HL-60 (cell line): ENCODE measurements at regions not wholly inside any gene's neighbourhood (a gene's known extent, or its start where the extent isn't known, plus 50 kb on each side); places are given as distances from the start of the nearest gene placed in this dataset.

Experiments
- DNase-seq, 2 experiments: peaks; one replicate each; pipeline ENCODE4 v3.0.0-alpha.2; 2010 to 2020; ENCODE audit warnings: low read depth in 1 of 2, low spot score in 1 of 2
- H3K27ac ChIP-seq: fragments of 250-450 bp; sonication (Bioruptor Pico); replicated peaks from 2 replicates; pipeline ENCODE4 v1.5.1; 2020; ENCODE audit warnings: mild to moderate bottlenecking, moderate library complexity
- H3K27me3 ChIP-seq: fragments of 250-450 bp; sonication (Bioruptor Pico); 2 replicates; pipeline ENCODE4 v1.5.1; 2021; ENCODE audit warnings: mild to moderate bottlenecking, moderate library complexity; ENCODE audit not compliant: insufficient read depth, poor library complexity, severe bottlenecking
- H3K4me3 ChIP-seq: replicated peaks from 2 replicates; pipeline ENCODE4 v1.5.1; 2011; ENCODE audit warnings: mild to moderate bottlenecking, control low read depth, low read length; ENCODE audit not compliant: insufficient read depth
- CTCF ChIP-seq: IDR thresholded peaks from one replicate; pipeline ENCODE4 v1.5.1; 2011; ENCODE audit warnings: low read length, control low read depth, inconsistent platforms; ENCODE audit not compliant: insufficient read depth
- GABPA ChIP-seq: IDR thresholded peaks from 2 replicates; pipeline ENCODE4 v1.6.1; 2012; ENCODE audit warnings: low read depth
- POLR2AphosphoS5 ChIP-seq: IDR thresholded peaks from 2 replicates; pipeline ENCODE4 v1.6.1; 2012; ENCODE audit warnings: low read depth
- SPI1 ChIP-seq: IDR thresholded peaks from 2 replicates; pipeline ENCODE4 v1.6.1; 2012; ENCODE audit warnings: low read depth, mild to moderate bottlenecking, borderline replicate concordance
- TF ChIP-seq, protein P1 (sequence below): IDR thresholded peaks from 2 replicates; pipeline ENCODE4 v1.6.1; 2012; ENCODE audit warnings: low read depth; ENCODE audit not compliant: insufficient replicate concordance

GRCh38 chr10:30216821-30217220, 132.3 kb downstream of the MTPAP start:
- Histone ChIP-seq H3K27me3 (no peaks in the 10 kb centered on the region), H3K27ac (no peak overlapping the region), H3K4me3 (no peak overlapping the region)
- DNase-seq: no peak
- TF ChIP-seq POLR2AphosphoS5: no peak
- TF ChIP-seq CTCF: no peak
- no peak for TF ChIP-seq GABPA
- TF ChIP-seq, protein P1, sequence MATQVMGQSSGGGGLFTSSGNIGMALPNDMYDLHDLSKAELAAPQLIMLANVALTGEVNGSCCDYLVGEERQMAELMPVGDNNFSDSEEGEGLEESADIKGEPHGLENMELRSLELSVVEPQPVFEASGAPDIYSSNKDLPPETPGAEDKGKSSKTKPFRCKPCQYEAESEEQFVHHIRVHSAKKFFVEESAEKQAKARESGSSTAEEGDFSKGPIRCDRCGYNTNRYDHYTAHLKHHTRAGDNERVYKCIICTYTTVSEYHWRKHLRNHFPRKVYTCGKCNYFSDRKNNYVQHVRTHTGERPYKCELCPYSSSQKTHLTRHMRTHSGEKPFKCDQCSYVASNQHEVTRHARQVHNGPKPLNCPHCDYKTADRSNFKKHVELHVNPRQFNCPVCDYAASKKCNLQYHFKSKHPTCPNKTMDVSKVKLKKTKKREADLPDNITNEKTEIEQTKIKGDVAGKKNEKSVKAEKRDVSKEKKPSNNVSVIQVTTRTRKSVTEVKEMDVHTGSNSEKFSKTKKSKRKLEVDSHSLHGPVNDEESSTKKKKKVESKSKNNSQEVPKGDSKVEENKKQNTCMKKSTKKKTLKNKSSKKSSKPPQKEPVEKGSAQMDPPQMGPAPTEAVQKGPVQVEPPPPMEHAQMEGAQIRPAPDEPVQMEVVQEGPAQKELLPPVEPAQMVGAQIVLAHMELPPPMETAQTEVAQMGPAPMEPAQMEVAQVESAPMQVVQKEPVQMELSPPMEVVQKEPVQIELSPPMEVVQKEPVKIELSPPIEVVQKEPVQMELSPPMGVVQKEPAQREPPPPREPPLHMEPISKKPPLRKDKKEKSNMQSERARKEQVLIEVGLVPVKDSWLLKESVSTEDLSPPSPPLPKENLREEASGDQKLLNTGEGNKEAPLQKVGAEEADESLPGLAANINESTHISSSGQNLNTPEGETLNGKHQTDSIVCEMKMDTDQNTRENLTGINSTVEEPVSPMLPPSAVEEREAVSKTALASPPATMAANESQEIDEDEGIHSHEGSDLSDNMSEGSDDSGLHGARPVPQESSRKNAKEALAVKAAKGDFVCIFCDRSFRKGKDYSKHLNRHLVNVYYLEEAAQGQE: no peak
- no peak for TF ChIP-seq SPI1

DNA sequence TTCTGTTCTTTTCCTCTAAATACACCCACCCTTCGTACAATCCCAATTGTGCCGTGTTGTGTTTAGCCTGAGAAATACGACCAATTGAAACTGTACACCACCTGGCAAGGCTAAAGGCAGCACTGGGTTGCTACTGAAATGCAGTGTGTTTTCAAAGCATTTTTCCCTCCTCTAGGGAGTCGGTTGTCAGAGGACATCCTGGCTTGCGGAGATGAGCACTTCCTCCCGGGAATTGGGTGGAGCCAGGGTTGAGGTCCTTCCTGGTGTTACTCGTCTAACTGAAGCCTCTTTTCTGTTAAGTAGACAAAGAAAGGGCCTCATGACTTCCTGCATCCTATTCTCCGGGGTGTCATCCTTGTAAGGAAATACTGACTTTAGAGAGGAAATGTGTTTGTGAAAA, 133.5 kb downstream of the MTPAP start:
- TF ChIP-seq CTCF: no peak
- no peak for DNase-seq
- Histone ChIP-seq H3K27me3 (no peaks in the 10 kb centered on the region), H3K27ac (no peak overlapping the region), H3K4me3 (no peak overlapping the region)

GRCh38 chr10:30215141-30215540, 133.9 kb downstream of the MTPAP start:
- H3K4me3 ChIP-seq: no peak overlapping the region
- H3K27ac ChIP-seq: no peak overlapping the region
- TF ChIP-seq, protein P1: no peak
- no peak for TF ChIP-seq POLR2AphosphoS5
- TF ChIP-seq SPI1: no peak
- TF ChIP-seq GABPA: no peak
- no peak for TF ChIP-seq CTCF
- DNase-seq: no peak
- no peaks in the 10 kb centered on the region for H3K27me3 ChIP-seq

GRCh38 chr10:30210296-30210695, 138.8 kb downstream of the MTPAP start:
- H3K4me3 ChIP-seq: no peak overlapping the region
- no peak overlapping the region for H3K27ac ChIP-seq
- DNase-seq: no peak
- no peak for TF ChIP-seq GABPA
- TF ChIP-seq, protein P1: no peak
- TF ChIP-seq CTCF: no peak
- TF ChIP-seq POLR2AphosphoS5: no peak
- TF ChIP-seq SPI1: no peak
- no peaks in the 10 kb centered on the region for H3K27me3 ChIP-seq
